ENCODE measurements at regions not wholly inside any gene's neighbourhood (a gene's known extent, or its start where the extent isn't known, plus 50 kb on each side); places are given as distances from the start of the nearest gene placed in this dataset.

DNA sequence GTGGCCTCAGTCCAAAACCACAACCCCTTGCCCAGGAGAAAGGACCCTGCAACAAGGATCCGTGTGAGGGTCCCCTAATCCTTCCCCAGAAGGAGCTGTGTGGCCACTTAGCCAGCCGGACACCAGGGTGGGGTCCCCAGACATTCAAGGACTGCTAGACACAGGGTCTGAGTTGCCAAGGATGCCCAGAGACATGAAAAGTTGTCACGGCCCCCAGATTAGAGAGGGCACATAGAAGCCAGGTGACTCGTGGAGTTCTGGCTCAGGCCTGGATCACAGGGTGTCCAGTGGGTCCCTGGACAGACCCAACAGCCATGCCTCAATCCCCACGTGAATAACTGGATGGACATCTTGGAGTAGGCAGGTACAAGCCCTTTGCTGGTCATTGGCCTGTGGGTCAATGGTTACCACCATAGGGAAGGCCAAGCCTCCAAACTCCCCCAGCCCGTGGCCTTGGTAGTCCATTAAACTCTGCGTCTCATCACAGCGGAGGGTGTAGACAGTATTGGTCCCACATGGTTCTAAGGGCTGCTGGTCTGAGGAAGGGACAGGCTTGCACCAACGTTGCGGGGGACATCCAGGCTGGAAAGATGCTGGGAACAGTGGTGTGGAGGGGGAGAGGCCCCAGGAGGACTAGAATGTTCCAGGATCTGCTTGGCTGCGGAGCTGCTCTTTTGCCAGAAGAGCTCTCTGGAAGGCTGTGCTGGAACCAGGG is 205.9 kb upstream of the PPP2R2D start:
- TF ChIP-seq, protein P1, sequence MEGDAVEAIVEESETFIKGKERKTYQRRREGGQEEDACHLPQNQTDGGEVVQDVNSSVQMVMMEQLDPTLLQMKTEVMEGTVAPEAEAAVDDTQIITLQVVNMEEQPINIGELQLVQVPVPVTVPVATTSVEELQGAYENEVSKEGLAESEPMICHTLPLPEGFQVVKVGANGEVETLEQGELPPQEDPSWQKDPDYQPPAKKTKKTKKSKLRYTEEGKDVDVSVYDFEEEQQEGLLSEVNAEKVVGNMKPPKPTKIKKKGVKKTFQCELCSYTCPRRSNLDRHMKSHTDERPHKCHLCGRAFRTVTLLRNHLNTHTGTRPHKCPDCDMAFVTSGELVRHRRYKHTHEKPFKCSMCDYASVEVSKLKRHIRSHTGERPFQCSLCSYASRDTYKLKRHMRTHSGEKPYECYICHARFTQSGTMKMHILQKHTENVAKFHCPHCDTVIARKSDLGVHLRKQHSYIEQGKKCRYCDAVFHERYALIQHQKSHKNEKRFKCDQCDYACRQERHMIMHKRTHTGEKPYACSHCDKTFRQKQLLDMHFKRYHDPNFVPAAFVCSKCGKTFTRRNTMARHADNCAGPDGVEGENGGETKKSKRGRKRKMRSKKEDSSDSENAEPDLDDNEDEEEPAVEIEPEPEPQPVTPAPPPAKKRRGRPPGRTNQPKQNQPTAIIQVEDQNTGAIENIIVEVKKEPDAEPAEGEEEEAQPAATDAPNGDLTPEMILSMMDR (IDR thresholded peaks at IDR 0.05; ENCODE audit: low read depth, low read length, poor library complexity, severe bottlenecking), result no peak
- no peak for TF ChIP-seq EZH2phosphoT487 (IDR thresholded peaks at IDR 0.05; ENCODE audit: borderline replicate concordance, low read length)

Data from DOHH2 (cell line).